ENCODE measurements at regions not wholly inside any gene's neighbourhood (a gene's known extent, or its start where the extent isn't known, plus 50 kb on each side); places are given as distances from the start of the nearest gene placed in this dataset.

DNA sequence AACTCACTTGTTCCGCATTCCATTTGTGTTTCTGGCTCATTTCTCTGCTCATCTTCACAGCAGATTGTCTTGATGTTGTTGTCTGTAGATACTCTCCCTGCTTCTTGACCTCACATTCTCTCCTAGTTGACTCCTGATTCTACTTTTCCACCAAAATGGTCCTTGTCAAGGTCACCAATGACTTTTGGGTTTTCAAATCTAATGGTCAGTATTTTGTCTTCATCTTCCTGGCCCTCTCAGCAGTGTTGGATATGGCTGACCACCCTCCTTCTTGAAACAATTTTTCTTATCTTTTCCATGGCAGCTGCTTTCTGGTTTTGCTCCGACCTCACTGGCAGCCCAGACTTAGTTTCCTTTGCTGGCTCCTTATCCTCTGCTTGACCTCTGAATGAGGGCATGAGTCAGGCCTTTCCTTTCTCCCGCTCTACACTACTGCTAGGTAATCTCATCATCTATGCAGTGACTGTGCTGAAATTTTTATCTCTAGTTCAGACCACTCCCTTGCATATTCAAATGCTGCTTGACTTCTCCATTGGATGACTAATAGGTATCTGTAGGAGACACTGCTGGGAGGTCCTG is 386.6 kb upstream of the SPRED2 start:
- DNase-seq (no peak), ATAC-seq (no peak)
- Histone ChIP-seq H3K4me1 (no peaks in the 10 kb centered on the region), H3K4me3 (no peak overlapping the region), H3K27me3 (no peaks in the 10 kb centered on the region), H3K36me3 (no peaks in the 10 kb centered on the region), H3K9me3 (no peaks in the 10 kb centered on the region), H3K27ac (no peak overlapping the region)
- TF ChIP-seq CTCF (IDR thresholded peaks at IDR 0.05): no peak
- intact Hi-C loops (cut with DNase I): no loop called here

DNA sequence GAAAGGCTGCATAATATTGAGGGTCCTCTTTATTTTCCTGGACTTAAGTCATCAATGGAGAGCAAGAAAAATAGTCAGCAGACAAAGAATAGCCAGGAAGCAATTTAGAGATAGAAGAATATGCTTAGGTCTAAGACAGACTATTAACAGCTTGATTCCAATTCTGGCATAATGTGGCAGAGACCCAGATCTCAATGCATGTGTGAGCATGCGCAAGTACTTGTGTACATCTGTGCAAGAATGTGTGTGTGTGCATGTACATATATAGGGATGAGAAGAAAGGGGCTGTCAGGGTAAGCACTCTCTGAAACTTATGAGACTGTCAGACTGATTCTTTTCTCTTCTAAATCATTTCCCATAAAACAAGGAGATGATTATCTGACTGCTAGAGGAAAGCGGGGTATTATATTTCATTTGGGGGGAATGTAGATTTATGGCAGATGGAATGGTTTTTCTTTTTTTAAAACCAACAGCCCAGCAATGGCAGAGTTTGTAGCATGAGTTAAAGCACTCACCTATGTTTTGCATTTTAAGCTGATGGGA is 381.3 kb upstream of the SPRED2 start:
- no peak for TF ChIP-seq CTCF (IDR thresholded peaks at IDR 0.05)
- Histone ChIP-seq H3K9me3 (no peaks in the 10 kb centered on the region), H3K4me1 (no peaks in the 10 kb centered on the region), H3K27ac (no peak overlapping the region), H3K36me3 (no peaks in the 10 kb centered on the region), H3K4me3 (no peak overlapping the region), H3K27me3 (no peaks in the 10 kb centered on the region)
- DNase-seq: no peak
- intact Hi-C loops (cut with DNase I): no loop called here
- ATAC-seq: no peak

- ATAC-seq (no peak), DNase-seq (no peak)
- intact Hi-C loops (cut with DNase I): no loop called here
- H3K36me3 ChIP-seq: no peaks in the 10 kb centered on the region
- H3K9me3 ChIP-seq: peaks cover 5% of the 10 kb centered on the region
- H3K27me3 ChIP-seq: no peaks in the 10 kb centered on the region
- no peak for TF ChIP-seq CTCF (IDR thresholded peaks at IDR 0.05)
- no peak overlapping the region for H3K27ac ChIP-seq
- H3K4me3 ChIP-seq: no peak overlapping the region
- H3K4me1 ChIP-seq: no peaks in the 10 kb centered on the region
Observed at GRCh38 chr2:65812887-65813286, 380.5 kb upstream of the SPRED2 start.

- Histone ChIP-seq H3K27ac (no peak overlapping the region), H3K9me3 (peaks cover 9% of the 10 kb centered on the region), H3K27me3 (no peaks in the 10 kb centered on the region), H3K36me3 (no peaks in the 10 kb centered on the region), H3K4me1 (no peaks in the 10 kb centered on the region), H3K4me3 (no peak overlapping the region)
- intact Hi-C loops (cut with DNase I): no loop called here
- no peak for TF ChIP-seq CTCF (IDR thresholded peaks at IDR 0.05)
- ATAC-seq (no peak), DNase-seq (no peak)
Observed at GRCh38 chr2:65807942-65808341, 375.5 kb upstream of the SPRED2 start.

GRCh38 chr2:65804777-65805176 is 372.4 kb upstream of the SPRED2 start:
- Histone ChIP-seq H3K9me3 (peaks cover 9% of the 10 kb centered on the region), H3K27me3 (no peaks in the 10 kb centered on the region), H3K4me1 (no peaks in the 10 kb centered on the region), H3K4me3 (no peak overlapping the region), H3K36me3 (no peaks in the 10 kb centered on the region), H3K27ac (no peak overlapping the region)
- no peak for TF ChIP-seq CTCF (IDR thresholded peaks at IDR 0.05)
- no peak for ATAC-seq
- no peak for DNase-seq
- intact Hi-C loops (cut with DNase I): no loop called here

All from upper lobe of right lung (tissue), 1 donor.